Psoas muscle (tissue), 7 donors: ENCODE measurements at regions not wholly inside any gene's neighbourhood (a gene's known extent, or its start where the extent isn't known, plus 50 kb on each side); places are given as distances from the start of the nearest gene placed in this dataset.
A peak's percentile ranks its signal among the peaks of the same experiment; 100 is the strongest.

Source experiments
- ATAC-seq, 4 donors: fragments of 200-7000 bp; cut with Tn5 transposase; one replicate each; pipeline ENCODE4 v1.9.1; 2020; ENCODE audit warnings: moderate library complexity in 3 of 4, mild to moderate bottlenecking in 2 of 4
- DNase-seq, 2 donors: peaks; one replicate each; pipeline ENCODE4 v3.0.0-alpha.2; 2020
- H3K27ac ChIP-seq: fragments of 200-600 bp; one replicate; pipeline ENCODE4 v1.8.0; 2022
- H3K27me3 ChIP-seq, 3 donors: fragments of 200-600 bp in 1 of 3; one replicate each; pipeline versions ENCODE4 v1.6.1 to v1.8.0; 2013 to 2022; ENCODE audit warnings: low read length in 2 of 3, mild to moderate bottlenecking in 2 of 3, moderate library complexity in 1 of 3; ENCODE audit not compliant: insufficient read depth in 3 of 3
- H3K36me3 ChIP-seq, 2 donors: fragments of 200-600 bp in 1 of 2; one replicate each; pipeline versions ENCODE4 v1.6.1 to v1.8.0; 2013 to 2022; ENCODE audit warnings: low read depth in 1 of 2, mild to moderate bottlenecking in 1 of 2, moderate library complexity in 1 of 2; ENCODE audit not compliant: insufficient read depth in 1 of 2
- H3K4me1 ChIP-seq: fragments of 200-600 bp; one replicate; pipeline ENCODE4 v1.8.0; 2022
- H3K4me3 ChIP-seq: fragments of 200-600 bp; one replicate; pipeline ENCODE4 v1.8.0; 2022; ENCODE audit warnings: mild to moderate bottlenecking
- H3K9me3 ChIP-seq: fragments of 200-600 bp; one replicate; pipeline ENCODE4 v1.8.0; 2022
- CTCF ChIP-seq: fragments of 200-600 bp; IDR thresholded peaks from one replicate; pipeline ENCODE4 v1.8.0; 2022; ENCODE audit warnings: antibody characterized with exemption
- WGBS, 3 donors: extraction: QIAGEN DNeasy Blood & Tissue Kit; methylation state at CpG; one replicate each; pipeline versions ENCODE4 v1.1.6 to v1.1.7; 2013; 5-methylcytosine and 5-hydroxymethylcytosine counted together
- intact Hi-C, 2 donors: fragments of 100-400 bp; cut with DNase I; formaldehyde crosslinking; loops; one replicate each; pipeline versions ENCODE4 v1.11.0 to v1.14.2; 2022
- donor health status: healthy with polysubstance abuse.
- donor health status: DM: no; HTN: no; CAD: no; lungs with moderate emphysema.
- donor health status: Bipolar disorder and iron deficiency.
- donor health status: healthy.
- donor health status: DM: yes; HTN: yes; CAD: no.
- donor health status: DM: no; HTN: no; CAD: no.
- donor health status: DM: yes; HTN: yes; CAD: no.

- Histone ChIP-seq H3K4me3 (no peak overlapping the region), H3K36me3 (no peaks in the 10 kb centered on the region), H3K27ac (no peak overlapping the region), H3K9me3 (no peaks in the 10 kb centered on the region), H3K4me1 (no peaks in the 10 kb centered on the region), H3K27me3 (no peaks in the 10 kb centered on the region)
- no peak for DNase-seq
- WGBS, 3 donors = 73 to 92% (median 80%) methylated on average over 1 of the region's 1 CpG
- intact Hi-C loops = loop anchor here in 1 of 2 donors (10.0 kb wide), 1 partner anchor 59 kb away; no protein-coding TSS in a partner anchor
- no peak for ATAC-seq
- TF ChIP-seq CTCF = no peak
Observed at GRCh38 chr9:16196206-16196605, 643.4 kb downstream of the CCDC171 start.

GRCh38 chr9:16197578-16198370 lies 644.9 kb downstream of the CCDC171 start:
- TF ChIP-seq CTCF = no peak
- 34 to 53% (median 39%) methylated on average over 20 of the region's 20 CpGs for WGBS, 3 donors
- ATAC-seq (peak; percentile 44 to 88 (median 82)), DNase-seq (no peak)
- Histone ChIP-seq H3K4me3 (peak overlapping the region; percentile 59), H3K36me3 (no peaks in the 10 kb centered on the region), H3K4me1 (no peaks in the 10 kb centered on the region), H3K27me3 (no peaks in the 10 kb centered on the region), H3K9me3 (no peaks in the 10 kb centered on the region), H3K27ac (peak overlapping the region; percentile 81)
- intact Hi-C loops = loop anchor here in 1 of 2 donors (10.0 kb wide), 1 partner anchor 57 kb away; no protein-coding TSS in a partner anchor

GRCh38 chr9:16198996-16199395 lies 646.2 kb downstream of the CCDC171 start:
- ATAC-seq = no peak
- Histone ChIP-seq H3K36me3 (no peaks in the 10 kb centered on the region), H3K27ac (no peak overlapping the region), H3K4me1 (no peaks in the 10 kb centered on the region), H3K27me3 (no peaks in the 10 kb centered on the region), H3K4me3 (no peak overlapping the region), H3K9me3 (no peaks in the 10 kb centered on the region)
- TF ChIP-seq CTCF = no peak
- no peak for DNase-seq
- intact Hi-C loops = loop anchor here in 1 of 2 donors (10.0 kb wide), 1 partner anchor 56 kb away; no protein-coding TSS in a partner anchor
- 84 to 91% (median 85%) methylated on average over 6 of the region's 6 CpGs for WGBS, 3 donors

GRCh38 chr9:16202221-16202620 lies 649.4 kb downstream of the CCDC171 start:
- intact Hi-C loops = loop anchor here in 1 of 2 donors (10.0 kb wide), 1 partner anchor 523 kb away; no protein-coding TSS in a partner anchor
- WGBS, 3 donors = 60 to 81% (median 71%) methylated on average over 1 of the region's 1 CpG
- DNase-seq = no peak

More at GRCh38 chr9:16202221-16202620, 649.4 kb downstream of the CCDC171 start:
- H3K9me3 ChIP-seq = no peaks in the 10 kb centered on the region
- TF ChIP-seq CTCF = no peak
- H3K4me1 ChIP-seq = no peaks in the 10 kb centered on the region
- H3K36me3 ChIP-seq = no peaks in the 10 kb centered on the region
- no peak overlapping the region for H3K4me3 ChIP-seq
- ATAC-seq = no peak
- H3K27me3 ChIP-seq = no peaks in the 10 kb centered on the region
- no peak overlapping the region for H3K27ac ChIP-seq
